ENCODE measurements at regions not wholly inside any gene's neighbourhood (a gene's known extent, or its start where the extent isn't known, plus 50 kb on each side); places are given as distances from the start of the nearest gene placed in this dataset.

DNA sequence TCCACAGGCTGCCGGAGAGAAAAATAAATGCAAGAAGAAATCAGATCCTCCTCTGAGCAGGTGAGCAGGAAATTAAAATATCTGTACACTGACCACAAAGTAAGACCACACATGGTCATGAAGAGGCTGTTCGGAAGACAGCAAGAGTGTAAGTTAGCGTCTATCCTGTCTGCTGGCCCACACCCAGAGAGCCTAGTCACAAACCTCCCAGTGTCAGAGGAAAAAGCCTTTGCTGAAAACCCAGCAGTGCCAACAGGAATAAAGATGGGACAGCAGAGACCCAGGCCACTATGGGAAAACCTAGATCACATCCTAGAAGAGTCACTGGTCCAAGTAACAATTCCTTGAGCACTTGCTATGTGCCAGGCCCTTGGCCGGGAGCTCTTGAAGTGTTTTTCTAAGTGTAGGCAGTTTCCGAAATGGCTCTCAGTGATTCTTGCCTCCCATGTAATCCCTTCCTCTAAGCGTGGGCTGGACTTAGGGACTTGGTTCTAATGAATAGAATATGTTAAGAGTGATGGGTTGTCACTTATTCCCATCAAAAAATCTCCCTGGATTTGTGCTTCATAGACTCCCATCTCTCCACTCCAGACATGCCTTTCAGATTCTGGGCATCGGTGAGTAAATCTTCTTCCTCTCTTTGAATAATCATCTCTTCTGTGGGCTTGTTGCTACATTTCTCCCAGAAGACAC lies 110.9 kb upstream of the PKDCC start:
- TF ChIP-seq, protein P1, sequence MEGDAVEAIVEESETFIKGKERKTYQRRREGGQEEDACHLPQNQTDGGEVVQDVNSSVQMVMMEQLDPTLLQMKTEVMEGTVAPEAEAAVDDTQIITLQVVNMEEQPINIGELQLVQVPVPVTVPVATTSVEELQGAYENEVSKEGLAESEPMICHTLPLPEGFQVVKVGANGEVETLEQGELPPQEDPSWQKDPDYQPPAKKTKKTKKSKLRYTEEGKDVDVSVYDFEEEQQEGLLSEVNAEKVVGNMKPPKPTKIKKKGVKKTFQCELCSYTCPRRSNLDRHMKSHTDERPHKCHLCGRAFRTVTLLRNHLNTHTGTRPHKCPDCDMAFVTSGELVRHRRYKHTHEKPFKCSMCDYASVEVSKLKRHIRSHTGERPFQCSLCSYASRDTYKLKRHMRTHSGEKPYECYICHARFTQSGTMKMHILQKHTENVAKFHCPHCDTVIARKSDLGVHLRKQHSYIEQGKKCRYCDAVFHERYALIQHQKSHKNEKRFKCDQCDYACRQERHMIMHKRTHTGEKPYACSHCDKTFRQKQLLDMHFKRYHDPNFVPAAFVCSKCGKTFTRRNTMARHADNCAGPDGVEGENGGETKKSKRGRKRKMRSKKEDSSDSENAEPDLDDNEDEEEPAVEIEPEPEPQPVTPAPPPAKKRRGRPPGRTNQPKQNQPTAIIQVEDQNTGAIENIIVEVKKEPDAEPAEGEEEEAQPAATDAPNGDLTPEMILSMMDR (IDR thresholded peaks at IDR 0.05; ENCODE audit: insufficient read depth, low read depth, low read length, missing control alignments) = no peak
- no peak overlapping the region for H3K4me3 ChIP-seq (ENCODE audit: low read length)

DNA sequence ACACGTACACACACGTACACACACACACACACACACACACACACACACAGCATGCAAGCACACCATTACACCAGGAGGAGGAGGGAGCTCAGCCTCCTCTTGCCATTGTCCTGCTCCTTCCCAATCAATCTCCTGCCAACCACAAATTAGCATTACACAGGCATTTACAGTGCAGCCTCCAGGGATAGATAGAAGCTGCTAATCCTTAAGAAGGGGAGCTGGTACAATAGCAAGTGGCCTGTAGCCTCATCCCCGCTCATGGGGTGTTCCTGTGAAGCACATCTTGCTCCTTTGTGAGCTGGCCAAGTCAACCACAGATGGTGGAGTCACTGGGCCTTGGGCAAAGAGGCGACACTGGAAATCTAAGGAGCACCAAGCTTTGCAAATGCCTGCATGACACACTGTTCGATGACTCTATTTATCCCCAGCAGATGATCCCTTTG lies 110.3 kb upstream of the PKDCC start:
- DNase-seq (ENCODE audit: low read depth) = no peak
- no peak overlapping the region for H3K4me3 ChIP-seq (ENCODE audit: low read length)
- TF ChIP-seq, protein P1 (IDR thresholded peaks at IDR 0.05; ENCODE audit: insufficient read depth, low read depth, low read length, missing control alignments) = no peak

More for the DNA sequence above, 110.9 kb upstream of the PKDCC start:
- DNase-seq (ENCODE audit: low read depth) = no peak

DNA sequence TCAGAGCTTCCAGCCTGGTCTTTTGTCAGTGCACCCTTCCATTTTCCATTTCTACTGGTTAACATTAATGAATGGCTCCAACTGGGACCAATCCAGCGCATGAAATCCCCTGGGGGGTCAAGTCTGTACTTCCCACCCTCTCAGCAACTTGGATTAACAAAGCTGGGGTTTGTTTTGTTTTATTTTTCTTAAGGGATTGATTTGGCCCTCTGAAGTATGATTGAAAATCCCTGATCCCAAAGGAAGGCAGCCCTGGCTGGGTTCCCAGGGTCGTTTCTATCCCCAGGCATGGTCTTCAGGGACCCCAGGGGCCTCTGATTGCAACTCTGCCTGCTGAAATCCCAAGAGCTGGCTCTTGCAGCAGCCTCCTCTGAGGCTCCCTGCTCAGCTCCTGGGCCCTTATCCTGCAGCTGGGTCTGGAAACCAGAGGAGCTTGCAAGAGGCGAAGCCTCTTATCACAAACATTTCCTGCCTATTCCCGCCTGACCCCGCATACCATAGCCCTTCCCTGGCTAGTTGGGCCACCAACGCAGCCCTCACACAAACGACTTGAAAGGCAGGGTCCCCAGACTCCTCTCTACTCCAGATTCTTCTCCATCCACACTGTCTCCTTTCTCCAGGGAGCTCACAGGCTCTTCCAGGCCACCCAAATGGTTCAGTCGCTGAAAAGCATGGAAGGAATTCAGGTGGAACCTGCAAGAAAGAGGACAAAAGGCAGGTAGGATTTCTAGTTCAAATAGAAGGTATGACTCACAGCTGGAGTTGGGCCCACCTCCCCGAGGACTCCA lies 109.7 kb upstream of the PKDCC start:
- TF ChIP-seq, protein P1 (IDR thresholded peaks at IDR 0.05; ENCODE audit: insufficient read depth, low read depth, low read length, missing control alignments) = no peak
- H3K4me3 ChIP-seq (ENCODE audit: low read length) = no peak overlapping the region
- no peak for DNase-seq (ENCODE audit: low read depth)

DNA sequence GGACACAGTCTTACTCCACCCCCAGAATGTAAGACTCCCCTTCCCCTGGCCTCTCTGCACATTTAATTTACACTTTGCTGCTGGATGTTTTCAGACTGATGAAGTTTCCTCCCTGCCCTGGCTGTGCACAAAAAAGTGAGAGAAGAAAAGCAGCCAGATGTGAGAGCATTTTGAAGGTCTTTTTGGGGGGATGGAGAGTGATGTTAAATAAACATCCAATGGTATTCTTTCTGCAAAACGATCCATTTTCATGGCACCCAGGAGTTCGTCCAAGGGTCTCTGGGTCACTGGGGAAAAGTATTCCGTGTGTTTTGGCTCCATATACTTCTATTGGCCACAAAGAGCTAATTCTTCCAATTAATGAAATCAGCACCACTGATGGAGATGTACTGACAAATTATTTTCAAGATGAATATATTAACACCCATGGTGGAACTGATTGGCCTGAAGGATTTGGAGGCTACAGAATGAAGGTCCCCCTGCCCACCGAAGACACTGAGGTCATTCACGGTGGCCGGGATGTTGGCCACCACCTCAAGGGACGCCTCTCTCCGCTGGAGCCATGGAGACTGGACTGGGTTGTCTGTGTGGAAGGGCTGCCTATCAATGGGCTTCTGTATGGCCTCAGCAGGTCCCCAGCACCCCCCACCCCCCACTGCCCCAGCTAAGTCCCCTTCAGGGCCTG lies 107.6 kb upstream of the PKDCC start:
- TF ChIP-seq, protein P1 (IDR thresholded peaks at IDR 0.05; ENCODE audit: insufficient read depth, low read depth, low read length, missing control alignments) = no peak
- DNase-seq (ENCODE audit: low read depth) = no peak
- H3K4me3 ChIP-seq (ENCODE audit: low read length) = no peak overlapping the region

DNA sequence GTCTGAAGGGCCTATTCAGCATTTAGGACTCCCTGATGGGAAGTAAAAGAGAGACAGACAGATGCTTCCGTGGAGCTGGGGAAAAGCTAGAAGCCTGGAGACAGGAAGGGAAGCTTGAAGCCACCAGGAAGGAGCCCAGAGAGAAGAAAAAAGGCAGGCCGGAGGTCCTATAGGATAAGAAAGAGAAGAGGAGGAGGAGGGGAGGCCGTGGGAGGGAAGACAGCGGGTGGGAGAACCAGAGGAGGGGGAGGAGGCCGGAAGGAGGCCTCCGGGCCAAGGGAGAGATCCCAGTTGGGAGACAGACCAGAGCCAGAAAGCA lies 107.1 kb upstream of the PKDCC start:
- DNase-seq (ENCODE audit: low read depth) = no peak
- TF ChIP-seq, protein P1 (IDR thresholded peaks at IDR 0.05; ENCODE audit: insufficient read depth, low read depth, low read length, missing control alignments) = no peak
- H3K4me3 ChIP-seq (ENCODE audit: low read length) = no peak overlapping the region

DNA sequence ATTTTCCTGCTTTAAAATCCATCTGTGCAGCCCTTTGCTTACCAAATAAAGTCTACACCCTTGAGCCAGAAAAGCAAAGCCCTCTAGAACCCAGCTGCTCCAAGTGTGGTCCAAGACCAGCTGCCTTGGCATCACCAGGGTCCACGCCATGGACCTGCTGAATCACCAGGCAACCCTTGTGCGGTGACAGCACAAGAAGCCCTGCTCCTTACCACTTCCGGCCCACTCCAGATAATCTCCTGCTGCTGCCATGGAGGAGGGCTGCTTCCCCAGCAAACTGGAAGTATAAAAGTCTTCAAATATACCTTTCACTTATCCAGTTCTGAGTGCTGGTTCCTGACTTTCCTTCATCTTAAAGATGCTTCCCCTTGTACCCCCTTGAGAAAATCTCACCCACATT lies 106.0 kb upstream of the PKDCC start:
- no peak for DNase-seq (ENCODE audit: low read depth)
- no peak overlapping the region for H3K4me3 ChIP-seq (ENCODE audit: low read length)
- TF ChIP-seq, protein P1 (IDR thresholded peaks at IDR 0.05; ENCODE audit: insufficient read depth, low read depth, low read length, missing control alignments) = no peak
